H1 (cell line): ENCODE measurements at regions not wholly inside any gene's neighbourhood (a gene's known extent, or its start where the extent isn't known, plus 50 kb on each side); places are given as distances from the start of the nearest gene placed in this dataset.

Experiments
- RBBP5 ChIP-seq: IDR thresholded peaks from 2 replicates; pipeline ENCODE4 v1.7.1; 2012; ENCODE audit warnings: low read depth, mild to moderate bottlenecking, inconsistent platforms, low read length, moderate library complexity, borderline replicate concordance

GRCh38 chr12:3409662-3410061 lies 81.3 kb upstream of the PRMT8 start (continued):
- TF ChIP-seq RBBP5 = no peak
